GM12878 (cell line): ENCODE measurements at regions not wholly inside any gene's neighbourhood (a gene's known extent, or its start where the extent isn't known, plus 50 kb on each side); places are given as distances from the start of the nearest gene placed in this dataset.

ENCODE experiments used
- BACH1 ChIP-seq: fragments of 450-650 bp; IDR thresholded peaks from 2 replicates; pipeline ENCODE4 v1.6.1; 2017; ENCODE audit warnings: mild to moderate bottlenecking, borderline replicate concordance
- SP1 ChIP-seq: IDR thresholded peaks from one replicate; pipeline ENCODE4 v1.6.1; 2011; ENCODE audit warnings: low read depth, low read length
- SUZ12 ChIP-seq: fragments of 200-600 bp; sonication (generic); IDR thresholded peaks from one replicate; pipeline ENCODE4 v1.6.1; 2018; ENCODE audit warnings: antibody characterized with exemption, mild to moderate bottlenecking; ENCODE audit not compliant: unreplicated experiment
- TF ChIP-seq, protein P1 (sequence below): fragments of 450-650 bp; IDR thresholded peaks from 2 replicates; pipeline ENCODE4 v1.6.1; 2017; ENCODE audit warnings: mild to moderate bottlenecking, moderate library complexity
- TF ChIP-seq, protein P2 (sequence below), 3 experiments: IDR thresholded peaks in 2 of 3; conservative IDR thresholded peaks in 1 of 3; 2 replicates each; pipeline ENCODE4 v1.5.1; 2011; ENCODE audit warnings: low read depth in 3 of 3, low read length in 3 of 3, mild to moderate bottlenecking in 3 of 3, control low read depth in 2 of 3, moderate library complexity in 2 of 3, inconsistent platforms in 1 of 3, mixed read lengths in 1 of 3; ENCODE audit not compliant: control insufficient read depth in 2 of 3, insufficient read depth in 1 of 3; ENCODE audit errors: extremely low read depth in 1 of 3
- TF ChIP-seq, protein P3 (sequence below): IDR thresholded peaks from 2 replicates; pipeline ENCODE4 v1.6.1; 2011; ENCODE audit warnings: low read depth, low read length, improper control_type of control experiment, borderline replicate concordance

DNA sequence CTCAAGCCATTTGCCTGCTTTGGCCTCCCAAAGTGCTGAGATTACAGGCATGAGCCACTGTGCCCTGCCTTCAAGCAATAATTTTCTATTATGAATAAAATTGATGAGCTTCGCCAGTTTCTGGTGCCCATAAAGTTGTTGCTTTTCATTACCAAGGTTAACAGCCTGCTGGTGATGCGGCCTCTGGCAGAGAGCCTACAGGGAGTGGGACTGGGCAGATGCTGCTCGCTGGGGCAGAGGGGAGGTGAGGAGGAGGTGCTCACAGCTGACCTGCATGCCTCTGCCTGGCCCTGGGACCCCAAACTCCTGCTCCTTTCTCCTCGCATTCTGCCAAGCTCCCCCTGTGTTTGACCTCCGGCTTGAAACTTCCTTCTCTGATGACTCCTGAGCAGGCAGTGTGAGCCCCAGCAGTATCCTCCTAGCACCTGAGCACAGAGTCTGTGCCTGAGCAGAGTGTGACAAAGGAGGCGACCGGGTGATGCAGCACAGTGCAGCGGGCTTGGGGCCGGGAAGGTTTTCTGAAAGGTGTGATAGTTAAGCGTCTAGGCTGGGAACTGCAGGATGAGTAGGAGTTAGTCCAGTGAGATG is 56.1 kb upstream of the B3GAT1 start:
- TF ChIP-seq SUZ12 (no peak), SP1 (no peak), BACH1 (no peak)
- TF ChIP-seq, protein P1, sequence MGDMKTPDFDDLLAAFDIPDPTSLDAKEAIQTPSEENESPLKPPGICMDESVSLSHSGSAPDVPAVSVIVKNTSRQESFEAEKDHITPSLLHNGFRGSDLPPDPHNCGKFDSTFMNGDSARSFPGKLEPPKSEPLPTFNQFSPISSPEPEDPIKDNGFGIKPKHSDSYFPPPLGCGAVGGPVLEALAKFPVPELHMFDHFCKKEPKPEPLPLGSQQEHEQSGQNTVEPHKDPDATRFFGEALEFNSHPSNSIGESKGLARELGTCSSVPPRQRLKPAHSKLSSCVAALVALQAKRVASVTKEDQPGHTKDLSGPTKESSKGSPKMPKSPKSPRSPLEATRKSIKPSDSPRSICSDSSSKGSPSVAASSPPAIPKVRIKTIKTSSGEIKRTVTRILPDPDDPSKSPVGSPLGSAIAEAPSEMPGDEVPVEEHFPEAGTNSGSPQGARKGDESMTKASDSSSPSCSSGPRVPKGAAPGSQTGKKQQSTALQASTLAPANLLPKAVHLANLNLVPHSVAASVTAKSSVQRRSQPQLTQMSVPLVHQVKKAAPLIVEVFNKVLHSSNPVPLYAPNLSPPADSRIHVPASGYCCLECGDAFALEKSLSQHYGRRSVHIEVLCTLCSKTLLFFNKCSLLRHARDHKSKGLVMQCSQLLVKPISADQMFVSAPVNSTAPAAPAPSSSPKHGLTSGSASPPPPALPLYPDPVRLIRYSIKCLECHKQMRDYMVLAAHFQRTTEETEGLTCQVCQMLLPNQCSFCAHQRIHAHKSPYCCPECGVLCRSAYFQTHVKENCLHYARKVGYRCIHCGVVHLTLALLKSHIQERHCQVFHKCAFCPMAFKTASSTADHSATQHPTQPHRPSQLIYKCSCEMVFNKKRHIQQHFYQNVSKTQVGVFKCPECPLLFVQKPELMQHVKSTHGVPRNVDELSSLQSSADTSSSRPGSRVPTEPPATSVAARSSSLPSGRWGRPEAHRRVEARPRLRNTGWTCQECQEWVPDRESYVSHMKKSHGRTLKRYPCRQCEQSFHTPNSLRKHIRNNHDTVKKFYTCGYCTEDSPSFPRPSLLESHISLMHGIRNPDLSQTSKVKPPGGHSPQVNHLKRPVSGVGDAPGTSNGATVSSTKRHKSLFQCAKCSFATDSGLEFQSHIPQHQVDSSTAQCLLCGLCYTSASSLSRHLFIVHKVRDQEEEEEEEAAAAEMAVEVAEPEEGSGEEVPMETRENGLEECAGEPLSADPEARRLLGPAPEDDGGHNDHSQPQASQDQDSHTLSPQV = no peak
- TF ChIP-seq, protein P2, sequence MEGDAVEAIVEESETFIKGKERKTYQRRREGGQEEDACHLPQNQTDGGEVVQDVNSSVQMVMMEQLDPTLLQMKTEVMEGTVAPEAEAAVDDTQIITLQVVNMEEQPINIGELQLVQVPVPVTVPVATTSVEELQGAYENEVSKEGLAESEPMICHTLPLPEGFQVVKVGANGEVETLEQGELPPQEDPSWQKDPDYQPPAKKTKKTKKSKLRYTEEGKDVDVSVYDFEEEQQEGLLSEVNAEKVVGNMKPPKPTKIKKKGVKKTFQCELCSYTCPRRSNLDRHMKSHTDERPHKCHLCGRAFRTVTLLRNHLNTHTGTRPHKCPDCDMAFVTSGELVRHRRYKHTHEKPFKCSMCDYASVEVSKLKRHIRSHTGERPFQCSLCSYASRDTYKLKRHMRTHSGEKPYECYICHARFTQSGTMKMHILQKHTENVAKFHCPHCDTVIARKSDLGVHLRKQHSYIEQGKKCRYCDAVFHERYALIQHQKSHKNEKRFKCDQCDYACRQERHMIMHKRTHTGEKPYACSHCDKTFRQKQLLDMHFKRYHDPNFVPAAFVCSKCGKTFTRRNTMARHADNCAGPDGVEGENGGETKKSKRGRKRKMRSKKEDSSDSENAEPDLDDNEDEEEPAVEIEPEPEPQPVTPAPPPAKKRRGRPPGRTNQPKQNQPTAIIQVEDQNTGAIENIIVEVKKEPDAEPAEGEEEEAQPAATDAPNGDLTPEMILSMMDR (IDR thresholded peaks at IDR 0.05 in 2 of 3, conservative IDR thresholded peaks at IDR 0.05 in 1 of 3; ENCODE audit: control insufficient read depth in 2 of 3, extremely low read depth in 1 of 3, insufficient read depth in 1 of 3, low read depth in 3 of 3, low read length in 3 of 3) = no peak
- TF ChIP-seq, protein P3, sequence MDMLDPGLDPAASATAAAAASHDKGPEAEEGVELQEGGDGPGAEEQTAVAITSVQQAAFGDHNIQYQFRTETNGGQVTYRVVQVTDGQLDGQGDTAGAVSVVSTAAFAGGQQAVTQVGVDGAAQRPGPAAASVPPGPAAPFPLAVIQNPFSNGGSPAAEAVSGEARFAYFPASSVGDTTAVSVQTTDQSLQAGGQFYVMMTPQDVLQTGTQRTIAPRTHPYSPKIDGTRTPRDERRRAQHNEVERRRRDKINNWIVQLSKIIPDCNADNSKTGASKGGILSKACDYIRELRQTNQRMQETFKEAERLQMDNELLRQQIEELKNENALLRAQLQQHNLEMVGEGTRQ = no peak
